ENCODE measurements at regions not wholly inside any gene's neighbourhood (a gene's known extent, or its start where the extent isn't known, plus 50 kb on each side); places are given as distances from the start of the nearest gene placed in this dataset.

DNA sequence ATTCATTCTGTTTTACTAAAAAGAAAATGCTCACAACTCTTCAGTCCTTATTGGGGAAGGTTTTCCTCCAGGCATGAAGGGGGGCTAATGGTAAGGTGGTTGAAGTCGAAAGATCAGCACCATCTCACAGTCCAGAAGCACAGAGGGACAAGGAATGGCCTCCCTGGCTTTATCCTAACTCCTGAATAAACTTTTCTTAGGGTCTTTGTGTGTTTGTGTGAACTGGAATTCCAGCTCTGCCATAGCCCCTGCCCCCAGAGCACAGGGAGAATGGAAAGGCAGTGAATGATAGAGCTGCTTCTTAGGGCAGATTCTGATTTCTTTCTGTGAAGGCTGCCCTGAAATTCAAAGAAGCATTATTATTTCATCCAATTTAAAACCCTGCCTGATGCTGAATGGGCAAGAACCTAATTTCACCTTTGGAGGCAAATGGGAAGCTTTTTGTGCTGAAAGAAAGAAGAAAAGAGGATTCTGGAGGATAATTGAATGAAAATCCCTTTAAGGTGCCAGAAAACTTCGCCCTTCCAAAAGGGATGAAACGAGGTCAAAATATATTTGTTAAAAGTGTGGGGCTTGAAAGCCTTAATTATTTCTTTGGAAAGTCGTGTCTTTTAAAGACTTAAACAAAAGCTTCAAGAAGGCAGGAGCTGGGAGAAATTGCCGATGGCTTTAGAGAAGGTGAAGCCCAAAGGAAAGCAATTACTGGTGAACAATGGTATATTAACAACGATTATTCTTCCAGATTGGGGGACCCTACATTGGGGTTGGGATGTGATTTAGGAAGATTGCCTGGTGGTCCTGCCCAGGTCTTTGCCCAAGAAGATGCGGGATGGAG, 259.9 kb upstream of the RGMA start:
- Histone ChIP-seq H4K20me1 (replicated peaks in 1 of 2; ENCODE audit: control insufficient read depth in 1 of 2, insufficient read depth in 2 of 2, low read length in 2 of 2) (no peaks in the 10 kb centered on the region), H3K4ac (replicated peaks; ENCODE audit: insufficient read length, low read depth, low read length) (no peak overlapping the region), H4K8ac (ENCODE audit: extremely low read depth, insufficient read depth, low read length) (no peak overlapping the region), H2AK5ac (ENCODE audit: low read depth, low read length) (no peak overlapping the region), H2BK15ac (ENCODE audit: low read length) (no peak overlapping the region), H4K91ac (replicated peaks; ENCODE audit: insufficient read length, low read length) (no peak overlapping the region), H3K14ac (ENCODE audit: insufficient read length) (no peak overlapping the region), H3K9ac (replicated peaks in 1 of 4; ENCODE audit: extremely low read depth in 1 of 4, low read depth in 3 of 4, low read length in 3 of 4) (no peak overlapping the region), H3K23me2 (ENCODE audit: low read depth, low read length) (no peaks in the 10 kb centered on the region; the same call in 1 of the 2 replicates), H2BK120ac (replicated peaks; ENCODE audit: low read depth, low read length) (no peak overlapping the region), H3K4me1 (replicated peaks in 1 of 4; ENCODE audit: control insufficient read depth in 3 of 4, insufficient read depth in 4 of 4, low read length in 3 of 4) (peaks cover 0 to 2% (median 0%) of the 10 kb centered on the region in 4 experiments; a peak in 2 of 7 replicates), H3K79me2 (ENCODE audit: control insufficient read depth in 1 of 2, insufficient read depth in 2 of 2, low read length in 2 of 2) (no peaks in the 10 kb centered on the region), H3K4me3 (ENCODE audit: extremely low read depth in 1 of 4, insufficient read depth in 2 of 4, low read depth in 3 of 4, low read length in 4 of 4) (no peak overlapping the region), H3K23ac (ENCODE audit: insufficient read length) (no peak overlapping the region), H2BK20ac (ENCODE audit: low read length) (no peak overlapping the region), H2BK12ac (ENCODE audit: low read depth, low read length) (no peak overlapping the region), H3K27ac (ENCODE audit: low read depth, low read length) (no peak overlapping the region), H3K4me2 (ENCODE audit: insufficient read depth in 1 of 2, low read depth in 2 of 2, low read length in 2 of 2) (no peak overlapping the region), H3K27me3 (replicated peaks in 1 of 4; ENCODE audit: control insufficient read depth in 3 of 4, extremely low read depth in 1 of 4, insufficient read depth in 3 of 4, low read length in 3 of 4) (peaks cover 0 to 2% (median 0%) of the 10 kb centered on the region in 4 experiments; a peak in 1 of 7 replicates), H3K36me3 (ENCODE audit: control insufficient read depth in 2 of 4, insufficient read depth in 4 of 4, low read length in 3 of 4) (no peaks in the 10 kb centered on the region), H3K18ac (ENCODE audit: extremely low read depth, low read length) (no peak overlapping the region), H3K9me3 (ENCODE audit: insufficient read depth in 2 of 2, low read depth in 1 of 2, low read length in 1 of 2) (peaks cover 11% of the 10 kb centered on the region in 2 experiments), H2AFZ (ENCODE audit: low read length) (no peak overlapping the region), H4K5ac (ENCODE audit: insufficient read length, low read depth, low read length) (no peak overlapping the region), H3K56ac (replicated peaks; ENCODE audit: insufficient read length, low read depth, low read length) (no peak overlapping the region), H3K79me1 (ENCODE audit: low read depth, low read length) (no peaks in the 10 kb centered on the region), H2BK5ac (ENCODE audit: low read depth, low read length) (no peak overlapping the region)
- WGBS, 2 experiments (ENCODE audit: extremely low coverage in 1 of 2, insufficient coverage in 1 of 2, insufficient read length in 1 of 2, insufficient replicate concordance in 2 of 2, low coverage in 1 of 2, low lambda C conversion rate in 2 of 2, missing lambda C conversion rate in 1 of 2) = 92% methylated on average over 7 of the region's 7 CpGs; no CpG with 5 or more reads in 1 of the 2 experiments
- POLR2A ChIA-PET (ENCODE audit: partially characterized antibody) = no interaction called here
- FAIRE-seq = no peak
- CTCF ChIA-PET (ENCODE audit: partially characterized antibody) = interaction anchor here (0.9 to 1.1 kb wide), 2 partner anchors 20 to 771 kb away, joined by 3 read pairs; no protein-coding TSS in a partner anchor
- no peak for DNase-seq (ENCODE audit: low read depth in 1 of 2, low spot score in 2 of 2)
- TF ChIP-seq GABPA (IDR thresholded peaks at IDR 0.05; ENCODE audit: borderline replicate concordance, insufficient read depth, low read length) (no peak), KDM5A (IDR thresholded peaks at IDR 0.05; ENCODE audit: low read length) (no peak), CTBP2 (IDR thresholded peaks at IDR 0.05; ENCODE audit: borderline replicate concordance, insufficient read depth, insufficient read length, low read length) (no peak), TCF12 (IDR thresholded peaks at IDR 0.05; ENCODE audit: low read depth, low read length) (no peak), ATF3 (IDR thresholded peaks at IDR 0.05; ENCODE audit: insufficient read depth, low read depth, low read length) (no peak), POLR2AphosphoS5 (IDR thresholded peaks at IDR 0.05; ENCODE audit: low read depth, low read length) (no peak), CBX8 (IDR thresholded peaks at IDR 0.05; ENCODE audit: borderline replicate concordance, low read depth, low read length) (no peak), HDAC6 (IDR thresholded peaks at IDR 0.05; ENCODE audit: low read depth, low read length) (no peak), HDAC2 (IDR thresholded peaks at IDR 0.05; ENCODE audit: borderline replicate concordance in 1 of 2, low read depth in 2 of 2, low read length in 2 of 2) (no peak), KDM1A (IDR thresholded peaks at IDR 0.05; ENCODE audit: borderline replicate concordance, low read length) (no peak), SIRT6 (IDR thresholded peaks at IDR 0.05; ENCODE audit: low read length) (no peak), CHD2 (IDR thresholded peaks at IDR 0.05; ENCODE audit: low read length) (no peak)

Measured in H1 (cell line).